ENCODE measurements at regions not wholly inside any gene's neighbourhood (a gene's known extent, or its start where the extent isn't known, plus 50 kb on each side); places are given as distances from the start of the nearest gene placed in this dataset.
A peak's percentile ranks its signal among the peaks of the same experiment; 100 is the strongest.
"Not testable (repeated sequence)": the region's sequence is repeated elsewhere in the genome, so short reads cannot be mapped to it uniquely, and the experiment has no call there.

GRCh38 chr1:213688655-213689054 lies 299.1 kb upstream of the PROX1 start:
- no peak for DNase-seq

DNA sequence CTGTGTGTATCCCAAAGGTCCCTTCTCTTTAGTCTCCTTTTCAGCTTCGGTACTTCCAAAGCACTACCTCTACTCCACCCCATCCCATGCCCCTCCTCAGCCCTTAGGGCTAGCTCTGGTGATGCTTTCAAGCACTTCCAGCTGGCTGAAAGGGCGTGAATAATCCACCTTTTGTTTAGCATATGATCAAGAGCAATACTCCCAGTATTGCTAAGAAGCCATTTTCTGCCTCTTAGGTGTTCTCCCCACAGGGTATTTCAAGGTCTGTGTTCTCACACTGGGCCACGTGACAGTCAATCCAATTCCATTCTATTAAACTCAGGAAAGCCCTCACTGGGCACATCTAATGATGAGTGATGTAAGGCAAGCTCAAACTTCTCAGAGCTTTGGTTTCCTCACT lies 298.5 kb upstream of the PROX1 start:
- DNase-seq = no peak

DNA sequence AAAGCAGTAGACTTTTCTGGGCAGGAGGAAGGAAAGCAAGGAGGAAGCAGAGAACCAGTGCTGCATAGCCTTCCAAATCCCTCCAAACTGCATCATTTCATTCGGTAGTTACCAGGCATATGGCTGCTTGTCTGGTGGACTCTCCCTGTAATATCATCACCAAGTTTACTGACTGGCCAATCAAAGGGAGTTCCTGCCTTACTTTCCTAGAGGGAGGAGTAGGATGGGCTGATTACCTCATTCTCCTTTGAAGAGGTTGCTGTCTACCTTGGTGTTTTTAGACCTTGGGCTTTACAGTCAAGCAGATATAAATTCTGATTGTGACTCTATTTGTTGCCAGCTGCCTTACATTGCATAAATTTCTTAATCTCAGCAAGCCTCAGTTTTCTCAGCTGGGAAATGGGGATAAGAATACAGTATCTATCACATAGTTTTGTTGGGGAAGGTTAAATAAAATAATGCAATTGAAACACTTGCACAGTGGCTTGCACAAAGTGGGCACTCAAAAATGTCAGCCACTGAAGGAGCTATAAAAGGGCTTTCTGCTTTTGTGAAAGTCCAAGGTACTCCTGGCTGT lies 297.3 kb upstream of the PROX1 start:
- DNase-seq = no peak

DNA sequence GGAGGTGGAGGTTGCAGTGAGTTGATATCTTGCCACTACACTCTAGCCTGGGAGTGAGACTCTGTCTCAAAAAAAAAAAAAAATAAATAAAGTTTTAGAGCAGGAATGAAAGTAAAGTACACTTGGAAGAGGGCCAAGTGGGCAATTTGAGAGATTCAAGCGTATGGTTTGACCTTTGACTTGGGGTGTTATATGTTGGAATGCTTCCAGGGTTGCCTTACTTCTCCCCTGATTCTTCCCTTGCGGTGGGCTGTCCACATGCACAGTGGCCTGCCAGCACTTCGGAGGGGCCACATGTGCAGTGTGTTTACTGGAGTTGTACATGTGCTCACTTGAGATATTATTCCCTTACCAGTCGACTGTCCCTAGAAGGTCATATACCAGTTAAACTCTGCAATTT lies 295.5 kb upstream of the PROX1 start:
- DNase-seq = no peak

- DNase-seq = no peak
Measured at GRCh38 chr1:213693864-213694263, 293.9 kb upstream of the PROX1 start.

DNA sequence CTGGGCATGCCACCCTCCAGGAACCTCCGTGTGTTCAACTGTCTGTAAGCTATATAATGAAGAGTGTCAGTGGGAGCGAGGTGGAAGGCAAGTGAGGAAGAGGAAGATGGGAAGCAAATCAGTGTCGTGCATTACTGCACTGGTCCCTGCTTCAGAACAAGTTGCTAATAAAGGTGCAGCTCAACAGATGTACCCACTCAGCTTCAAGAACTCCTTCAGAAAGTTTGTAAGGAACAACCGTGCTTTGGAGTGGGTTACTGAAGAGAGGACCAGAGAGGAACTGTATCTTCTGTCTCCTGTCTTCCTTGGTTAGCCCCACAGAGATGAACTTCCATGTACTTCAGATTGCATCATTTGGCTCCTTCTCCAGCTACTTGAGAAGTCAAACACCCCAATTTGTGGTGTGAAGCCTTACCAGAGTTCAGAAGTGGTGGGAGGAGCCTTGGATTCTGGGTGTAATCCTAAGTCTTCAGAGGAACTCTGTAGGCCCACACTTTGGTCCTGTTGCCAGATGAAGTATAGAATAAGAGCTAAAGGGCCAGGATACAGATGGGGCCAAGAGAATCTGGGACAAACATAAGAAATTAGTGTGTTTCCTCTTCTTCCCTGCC lies 290.5 kb upstream of the PROX1 start:
- no peak for DNase-seq

- DNase-seq = no peak
Measured at GRCh38 chr1:213698092-213698702, 289.6 kb upstream of the PROX1 start.

- no peak for DNase-seq
Measured at GRCh38 chr1:213702703-213703102, 285.1 kb upstream of the PROX1 start.

DNA sequence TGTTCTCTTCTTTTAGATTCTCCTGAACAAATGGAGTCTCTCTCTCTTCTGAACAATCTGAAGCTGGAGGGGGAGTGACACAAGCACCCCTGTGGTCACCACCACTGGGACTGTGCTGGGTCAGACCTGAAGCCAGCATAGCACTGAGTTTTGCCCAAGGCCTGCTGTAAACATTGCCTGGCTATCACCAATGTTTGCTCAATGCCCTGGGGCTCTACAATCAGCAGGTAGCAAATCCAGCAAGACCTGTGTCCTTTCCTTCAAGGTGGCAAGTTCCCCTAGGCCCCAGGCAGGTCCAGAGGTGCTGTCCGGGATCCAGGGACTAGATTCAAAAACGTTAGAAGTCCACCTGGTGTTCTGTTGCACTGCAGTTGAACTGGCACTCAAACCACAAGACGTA lies 282.8 kb upstream of the PROX1 start:
- no peak for DNase-seq

DNA sequence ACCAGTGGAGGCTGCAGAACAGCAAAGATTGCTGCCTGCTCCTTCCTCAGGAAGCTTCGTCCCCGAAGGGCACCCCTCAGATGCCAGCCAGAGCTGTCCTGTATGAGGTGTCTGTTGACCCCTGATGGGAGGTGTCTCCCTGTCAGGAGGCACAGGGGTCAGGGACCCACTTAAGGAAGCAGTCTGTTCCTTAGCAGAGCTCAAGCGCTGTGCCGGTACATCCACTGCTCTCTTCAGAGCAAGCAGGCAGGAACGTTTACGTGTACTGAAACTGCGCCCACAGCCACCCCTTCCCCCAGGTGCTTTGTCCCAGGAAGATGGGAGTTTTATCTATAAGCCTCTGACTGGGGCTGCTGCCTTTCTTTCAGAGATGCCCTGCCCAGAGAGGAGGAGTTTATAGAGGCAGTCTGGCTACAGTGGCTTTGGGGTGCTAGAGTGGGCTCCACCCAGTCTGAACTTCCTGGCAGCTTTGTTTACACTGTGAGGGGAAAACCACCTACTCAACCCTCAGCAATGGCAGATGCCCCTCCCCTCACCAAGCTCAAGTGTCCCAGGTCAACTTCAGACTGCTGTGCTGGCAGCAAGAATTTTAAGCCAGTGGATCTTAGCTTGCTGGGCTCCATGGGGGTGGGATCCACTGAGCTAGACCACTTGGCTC lies 275.8 kb upstream of the PROX1 start:
- DNase-seq = not testable (repeated sequence)

DNA sequence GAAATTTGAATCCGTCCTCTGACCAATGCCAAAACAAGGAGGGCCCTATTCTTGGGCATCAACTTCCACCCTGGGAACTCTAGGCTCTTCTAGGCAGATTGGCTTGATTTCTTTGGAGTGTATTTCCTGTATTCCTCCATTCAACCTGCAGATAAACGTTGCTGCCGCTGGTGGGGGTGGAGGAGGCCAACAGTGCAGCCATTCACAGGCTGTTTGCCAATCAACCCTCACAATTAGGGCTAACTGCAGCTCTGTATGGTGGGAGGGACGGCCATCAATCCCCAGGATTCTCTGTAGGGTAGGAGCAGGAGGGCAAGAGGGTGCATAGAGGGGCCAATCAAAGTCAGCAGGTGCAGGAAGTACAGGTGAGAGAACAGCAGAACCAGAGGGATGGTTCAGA lies 273.1 kb upstream of the PROX1 start:
- no peak for DNase-seq

DNA sequence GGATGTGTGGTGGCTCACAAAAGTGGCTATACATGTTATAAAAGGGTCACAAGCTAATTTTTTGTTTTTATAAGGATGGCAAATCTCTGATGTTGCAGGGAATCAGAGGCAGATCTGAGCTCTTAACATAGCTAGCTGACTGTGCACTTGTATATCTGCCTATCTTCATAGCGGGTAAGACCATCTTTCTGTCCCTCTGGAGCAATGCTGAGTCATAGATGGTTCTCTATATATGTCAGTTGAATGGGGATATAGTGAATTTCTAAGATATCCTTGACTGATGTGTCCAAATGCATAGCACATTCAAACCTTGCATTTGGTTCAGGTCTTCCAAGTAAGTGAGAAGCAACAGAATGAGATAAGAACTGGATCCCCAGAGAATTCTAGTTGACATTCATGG lies 272.6 kb upstream of the PROX1 start:
- no peak for DNase-seq

DNA sequence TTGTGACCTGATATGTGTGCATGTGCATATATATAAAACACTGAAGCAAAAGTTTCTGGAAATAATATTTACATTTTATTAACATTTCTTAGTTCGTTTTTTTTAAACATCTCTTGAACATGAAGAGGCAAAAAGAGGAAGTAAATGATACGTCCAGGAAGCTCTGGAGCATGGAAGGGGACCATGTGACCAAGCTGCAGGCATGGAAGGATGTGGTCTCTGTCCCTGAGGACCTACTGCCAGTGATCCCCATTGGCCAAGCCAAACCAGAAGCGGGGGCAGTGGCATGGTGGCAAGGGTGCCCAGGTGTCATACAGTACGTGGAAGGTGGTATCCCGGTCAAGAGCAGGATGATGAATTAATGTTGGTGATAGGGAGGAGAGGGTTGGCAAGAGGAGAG lies 268.3 kb upstream of the PROX1 start:
- no peak for DNase-seq

GRCh38 chr1:213720032-213720431 lies 267.7 kb upstream of the PROX1 start:
- DNase-seq = no peak

DNA sequence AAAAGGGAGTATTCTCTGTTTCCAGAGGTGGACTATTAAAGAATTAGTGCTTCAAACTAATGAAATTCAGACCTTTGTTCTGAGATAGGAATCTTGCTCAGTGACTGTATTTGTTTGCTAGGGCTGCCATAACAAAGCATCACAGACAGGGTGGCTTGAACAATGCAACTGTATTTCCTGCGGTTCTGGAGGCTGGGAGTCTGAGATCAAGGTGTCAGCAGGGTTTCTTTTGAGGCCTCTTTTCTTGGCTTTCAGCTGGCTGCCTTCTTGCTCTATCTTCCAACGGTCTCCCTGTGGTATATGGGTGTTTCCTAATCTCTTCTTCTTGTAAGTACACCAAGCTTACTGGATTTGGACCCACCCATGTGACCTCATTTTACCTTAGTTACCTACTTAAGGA lies 264.6 kb upstream of the PROX1 start:
- DNase-seq = no peak

DNA sequence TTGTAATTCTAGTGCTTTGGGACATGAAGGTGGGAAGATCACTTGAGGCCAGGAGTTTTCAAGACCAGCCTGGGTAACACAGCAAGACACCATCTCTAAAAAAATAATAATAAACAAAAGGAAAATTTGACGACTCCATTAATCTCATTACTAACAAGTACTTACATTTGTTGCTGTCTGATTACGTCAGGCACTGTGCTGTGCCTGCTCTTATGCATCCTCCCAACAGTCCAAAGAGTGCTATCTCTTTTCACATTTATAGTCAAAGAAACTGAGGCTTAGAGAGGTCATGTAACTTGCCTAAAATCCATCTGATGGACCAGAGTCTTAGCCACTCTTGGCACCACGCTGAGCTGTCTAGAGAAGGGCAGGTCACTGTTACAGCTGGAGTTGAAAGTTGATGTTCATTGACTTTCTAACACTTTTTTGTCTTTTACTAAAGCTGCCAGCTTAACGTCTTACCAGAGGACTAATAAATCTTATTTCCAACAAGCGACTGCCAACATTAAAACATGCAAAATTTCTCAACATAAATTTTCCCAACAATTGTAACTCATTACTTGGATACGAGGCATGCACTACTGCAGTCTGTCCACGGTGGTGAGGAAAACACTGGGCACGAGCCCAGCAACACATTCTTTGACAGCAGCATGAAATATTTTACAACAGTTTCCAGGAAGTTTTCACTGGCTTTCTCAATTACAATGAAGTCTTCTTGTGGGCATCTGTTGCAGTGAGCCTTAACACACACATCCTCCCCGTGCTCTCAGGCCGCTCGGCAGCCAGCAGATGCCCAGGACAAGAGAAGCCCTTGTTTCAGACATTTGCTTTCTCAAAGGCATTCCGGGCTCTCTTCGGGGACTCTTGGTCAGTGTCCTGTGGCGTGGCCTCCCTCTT lies 262.9 kb upstream of the PROX1 start:
- DNase-seq = peak; percentile 84

DNA sequence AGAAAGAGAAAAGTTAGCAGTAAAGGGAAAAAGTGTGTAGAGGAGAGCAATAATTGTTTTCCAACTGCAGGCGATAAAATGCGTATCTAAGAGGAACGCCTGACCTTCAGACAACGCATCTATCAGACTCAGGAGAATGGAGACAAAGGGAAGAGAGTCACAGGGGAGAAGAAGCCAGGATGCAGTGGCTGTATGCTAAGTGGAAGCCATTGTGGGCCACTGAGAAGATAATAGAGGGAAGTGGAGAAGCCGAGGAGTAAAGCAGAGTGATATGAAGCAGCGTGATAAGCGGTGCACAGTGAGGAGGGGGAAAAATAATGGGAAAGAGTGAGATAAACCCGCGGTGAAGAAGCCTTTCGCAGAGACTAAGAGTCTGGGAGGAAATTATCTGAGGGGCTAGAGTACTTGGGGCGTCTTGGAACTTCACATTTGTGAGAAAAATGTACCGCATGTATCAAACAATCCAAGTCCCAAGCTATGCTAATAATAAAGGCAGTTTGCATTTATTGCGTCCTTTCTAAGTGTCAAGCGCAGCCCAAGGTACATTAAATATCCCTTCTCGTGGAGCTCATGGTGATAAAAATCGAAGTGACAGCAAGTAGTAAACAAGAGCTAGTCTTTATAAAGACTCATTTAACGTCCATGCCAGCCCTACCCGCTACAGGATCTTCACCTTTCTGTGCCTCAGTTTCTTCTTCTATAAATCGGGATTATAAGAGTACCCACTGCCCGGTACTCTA lies 259.8 kb upstream of the PROX1 start:
- DNase-seq = no peak

- DNase-seq = no peak
Measured at GRCh38 chr1:213728593-213729536, 258.9 kb upstream of the PROX1 start.

DNA sequence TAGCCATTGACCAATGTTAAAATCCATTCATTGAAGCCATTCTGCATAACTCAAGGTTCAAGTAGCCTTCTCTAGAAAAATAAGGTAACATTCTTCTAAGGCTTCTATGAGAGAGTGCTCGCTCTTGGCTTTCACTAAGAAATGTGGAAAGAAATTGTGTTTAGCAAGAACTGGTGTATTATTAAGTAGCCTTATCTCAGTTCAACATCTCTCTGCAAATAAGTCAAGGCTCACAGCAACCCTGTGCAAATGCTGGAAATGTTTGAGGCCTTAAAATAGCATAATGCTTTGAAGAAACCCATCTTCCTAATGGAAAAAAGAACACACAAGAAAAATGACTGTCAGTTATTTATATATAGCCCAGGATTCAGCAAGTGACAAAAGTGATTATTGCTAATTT lies 254.1 kb upstream of the PROX1 start:
- no peak for DNase-seq

GRCh38 chr1:213737398-213738035 lies 250.3 kb upstream of the PROX1 start:
- no peak for DNase-seq

DNA sequence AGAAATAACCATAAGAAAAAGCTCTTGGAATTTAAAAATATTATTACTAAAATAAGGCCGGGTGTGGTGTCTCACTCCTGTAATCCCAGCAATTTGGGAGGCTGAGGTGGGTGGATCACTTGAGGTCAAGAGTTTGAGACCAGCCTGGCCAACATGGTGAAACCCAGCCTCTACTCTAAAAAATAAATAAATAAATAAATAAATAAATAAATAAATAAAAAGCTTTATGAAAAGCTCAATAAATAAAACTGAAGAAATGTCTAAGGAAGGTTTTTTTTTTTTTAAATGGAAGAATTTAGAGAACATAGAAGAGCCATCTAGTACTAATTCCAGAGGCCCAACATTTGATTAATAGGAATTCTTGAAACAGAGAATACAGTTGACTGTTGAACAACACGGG lies 249.1 kb upstream of the PROX1 start:
- DNase-seq = no peak
